ENCODE measurements at regions not wholly inside any gene's neighbourhood (a gene's known extent, or its start where the extent isn't known, plus 50 kb on each side); places are given as distances from the start of the nearest gene placed in this dataset.

DNA sequence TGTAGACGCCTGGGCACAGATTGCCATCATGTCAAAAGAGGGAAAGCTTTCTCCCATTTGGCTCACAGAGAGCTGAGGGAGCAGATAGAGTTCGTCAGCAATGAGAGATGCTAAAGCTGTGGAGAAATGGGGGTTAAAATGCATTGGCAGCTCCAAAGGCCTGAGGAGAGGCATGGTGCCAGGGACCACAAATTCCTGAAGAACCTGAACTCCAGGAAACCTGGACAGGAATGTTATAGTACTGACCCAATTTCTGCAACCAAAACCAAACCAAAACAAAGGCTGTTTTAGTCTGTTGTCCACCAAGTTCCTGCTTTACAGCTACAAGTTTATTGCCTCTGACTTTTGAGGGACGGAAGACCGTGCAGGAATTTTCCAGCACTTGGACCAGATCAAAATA is 575.7 kb downstream of the REEP3 start:
- no peak overlapping the region for H2AK5ac ChIP-seq (ENCODE audit: low read depth, low read length)
- H2AFZ ChIP-seq (ENCODE audit: low read length) = no peak overlapping the region
- no peak overlapping the region for H3K23ac ChIP-seq (ENCODE audit: low read depth, low read length, poor library complexity)
- no peak overlapping the region for H4K91ac ChIP-seq (ENCODE audit: low read depth, low read length, poor library complexity)
- H3K18ac ChIP-seq (ENCODE audit: low read length) = no peak overlapping the region
- no peaks in the 10 kb centered on the region for H3K4me1 ChIP-seq (ENCODE audit: control insufficient read depth in 2 of 2, insufficient read depth in 1 of 2, low read depth in 1 of 2, low read length in 2 of 2)
- no peak overlapping the region for H2BK120ac ChIP-seq (ENCODE audit: low read depth, low read length)
- H2BK12ac ChIP-seq (ENCODE audit: low read length) = no peak overlapping the region
- H3K27ac ChIP-seq (replicated peaks; ENCODE audit: low read length) = no peak overlapping the region
- H3K36me3 ChIP-seq (replicated peaks in 1 of 2; ENCODE audit: control insufficient read depth in 2 of 2, insufficient read depth in 2 of 2, low read length in 2 of 2) = no peaks in the 10 kb centered on the region
- H3K4me2 ChIP-seq (ENCODE audit: insufficient read depth, low read length, poor library complexity, severe bottlenecking) = no peak overlapping the region
- no peaks in the 10 kb centered on the region for H3K79me1 ChIP-seq (ENCODE audit: low read depth, low read length)
- no peaks in the 10 kb centered on the region for H3K27me3 ChIP-seq (ENCODE audit: control insufficient read depth in 3 of 3, insufficient read depth in 3 of 3, low read depth in 1 of 3, low read length in 3 of 3)
- no peak for DNase-seq (ENCODE audit: low spot score)
- no peaks in the 10 kb centered on the region for H3K9me3 ChIP-seq (replicated peaks in 1 of 2; ENCODE audit: control insufficient read depth in 2 of 2, insufficient read depth in 1 of 2, low read depth in 1 of 2, low read length in 2 of 2)
- no peak overlapping the region for H3K4ac ChIP-seq (ENCODE audit: low read length)
- H3K9ac ChIP-seq (ENCODE audit: low read depth, low read length, poor library complexity) = no peak overlapping the region
- H2BK15ac ChIP-seq (ENCODE audit: low read length) = no peak overlapping the region
- WGBS, 2 donors (ENCODE audit: extremely low coverage in 2 of 2, insufficient read length in 2 of 2, insufficient replicate concordance in 1 of 2) = no CpG with 5 or more reads among the region's 4 CpGs
- H2BK5ac ChIP-seq (ENCODE audit: low read length) = no peak overlapping the region
- no peak overlapping the region for H3K4me3 ChIP-seq (ENCODE audit: low read length in 2 of 2)
- H4K8ac ChIP-seq (ENCODE audit: low read depth, low read length) = no peak overlapping the region
- no peak overlapping the region for H3K14ac ChIP-seq (ENCODE audit: low read length)

GRCh38 chr10:64097391-64098122 is 576.4 kb downstream of the REEP3 start:
- Histone ChIP-seq H3K4me1 (ENCODE audit: control insufficient read depth in 2 of 2, insufficient read depth in 1 of 2, low read depth in 1 of 2, low read length in 2 of 2) (no peaks in the 10 kb centered on the region), H3K4me3 (ENCODE audit: low read length in 2 of 2) (no peak overlapping the region), H3K18ac (ENCODE audit: low read length) (no peak overlapping the region), H2BK5ac (ENCODE audit: low read length) (no peak overlapping the region), H3K27ac (replicated peaks; ENCODE audit: low read length) (no peak overlapping the region), H3K36me3 (replicated peaks in 1 of 2; ENCODE audit: control insufficient read depth in 2 of 2, insufficient read depth in 2 of 2, low read length in 2 of 2) (no peaks in the 10 kb centered on the region), H2AFZ (ENCODE audit: low read length) (no peak overlapping the region), H2AK5ac (ENCODE audit: low read depth, low read length) (no peak overlapping the region), H3K14ac (ENCODE audit: low read length) (no peak overlapping the region), H4K91ac (ENCODE audit: low read depth, low read length, poor library complexity) (no peak overlapping the region), H3K79me1 (ENCODE audit: low read depth, low read length) (no peaks in the 10 kb centered on the region), H2BK12ac (ENCODE audit: low read length) (no peak overlapping the region), H3K4me2 (ENCODE audit: insufficient read depth, low read length, poor library complexity, severe bottlenecking) (no peak overlapping the region), H3K27me3 (ENCODE audit: control insufficient read depth in 3 of 3, insufficient read depth in 3 of 3, low read depth in 1 of 3, low read length in 3 of 3) (no peaks in the 10 kb centered on the region), H2BK120ac (ENCODE audit: low read depth, low read length) (no peak overlapping the region), H3K4ac (ENCODE audit: low read length) (no peak overlapping the region), H3K9me3 (replicated peaks in 1 of 2; ENCODE audit: control insufficient read depth in 2 of 2, insufficient read depth in 1 of 2, low read depth in 1 of 2, low read length in 2 of 2) (no peaks in the 10 kb centered on the region), H3K9ac (ENCODE audit: low read depth, low read length, poor library complexity) (no peak overlapping the region), H4K8ac (ENCODE audit: low read depth, low read length) (no peak overlapping the region), H3K23ac (ENCODE audit: low read depth, low read length, poor library complexity) (no peak overlapping the region), H2BK15ac (ENCODE audit: low read length) (no peak overlapping the region)
- no peak for DNase-seq (ENCODE audit: low spot score)
- WGBS, 2 donors (ENCODE audit: extremely low coverage in 2 of 2, insufficient read length in 2 of 2, insufficient replicate concordance in 1 of 2) = no CpG with 5 or more reads among the region's 9 CpGs

DNA sequence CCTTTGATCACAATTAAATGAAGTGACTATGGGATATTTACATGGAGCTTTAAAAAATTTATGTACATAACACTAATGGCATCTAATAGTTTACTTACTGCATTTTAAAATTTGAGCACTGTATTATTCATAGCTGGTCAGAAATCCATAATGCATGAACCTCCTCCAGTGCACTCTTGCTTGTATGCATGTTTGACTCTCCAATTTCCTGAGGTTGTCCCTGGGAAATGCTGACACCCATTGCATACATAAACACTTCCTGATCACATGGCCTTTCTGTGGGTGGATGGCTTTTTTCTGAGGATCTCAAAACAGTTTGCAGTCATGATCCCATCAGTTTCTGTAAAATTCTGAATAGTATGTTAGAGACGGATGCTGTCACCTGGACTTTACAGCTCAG is 577.8 kb downstream of the REEP3 start:
- H3K9ac ChIP-seq (ENCODE audit: low read depth, low read length, poor library complexity) = no peak overlapping the region
- no peak overlapping the region for H2BK12ac ChIP-seq (ENCODE audit: low read length)
- no peak overlapping the region for H4K91ac ChIP-seq (ENCODE audit: low read depth, low read length, poor library complexity)
- no peak overlapping the region for H3K18ac ChIP-seq (ENCODE audit: low read length)
- H3K79me1 ChIP-seq (ENCODE audit: low read depth, low read length) = no peaks in the 10 kb centered on the region
- H3K9me3 ChIP-seq (replicated peaks in 1 of 2; ENCODE audit: control insufficient read depth in 2 of 2, insufficient read depth in 1 of 2, low read depth in 1 of 2, low read length in 2 of 2) = no peaks in the 10 kb centered on the region
- no peak overlapping the region for H2BK15ac ChIP-seq (ENCODE audit: low read length)
- H2BK120ac ChIP-seq (ENCODE audit: low read depth, low read length) = no peak overlapping the region
- WGBS, 2 donors (ENCODE audit: extremely low coverage in 2 of 2, insufficient read length in 2 of 2, insufficient replicate concordance in 1 of 2) = no CpG with 5 or more reads among the region's 1 CpG
- H2BK5ac ChIP-seq (ENCODE audit: low read length) = no peak overlapping the region
- no peak overlapping the region for H2AK5ac ChIP-seq (ENCODE audit: low read depth, low read length)
- H3K4me2 ChIP-seq (ENCODE audit: insufficient read depth, low read length, poor library complexity, severe bottlenecking) = no peak overlapping the region
- DNase-seq (ENCODE audit: low spot score) = no peak
- no peak overlapping the region for H2AFZ ChIP-seq (ENCODE audit: low read length)
- no peaks in the 10 kb centered on the region for H3K36me3 ChIP-seq (replicated peaks in 1 of 2; ENCODE audit: control insufficient read depth in 2 of 2, insufficient read depth in 2 of 2, low read length in 2 of 2)
- H3K27ac ChIP-seq (replicated peaks; ENCODE audit: low read length) = no peak overlapping the region
- H3K4me3 ChIP-seq (ENCODE audit: low read length in 2 of 2) = no peak overlapping the region
- H3K23ac ChIP-seq (ENCODE audit: low read depth, low read length, poor library complexity) = no peak overlapping the region
- no peak overlapping the region for H3K14ac ChIP-seq (ENCODE audit: low read length)
- H4K8ac ChIP-seq (ENCODE audit: low read depth, low read length) = no peak overlapping the region
- H3K27me3 ChIP-seq (ENCODE audit: control insufficient read depth in 3 of 3, insufficient read depth in 3 of 3, low read depth in 1 of 3, low read length in 3 of 3) = no peaks in the 10 kb centered on the region
- H3K4me1 ChIP-seq (ENCODE audit: control insufficient read depth in 2 of 2, insufficient read depth in 1 of 2, low read depth in 1 of 2, low read length in 2 of 2) = no peaks in the 10 kb centered on the region
- H3K4ac ChIP-seq (ENCODE audit: low read length) = no peak overlapping the region

DNA sequence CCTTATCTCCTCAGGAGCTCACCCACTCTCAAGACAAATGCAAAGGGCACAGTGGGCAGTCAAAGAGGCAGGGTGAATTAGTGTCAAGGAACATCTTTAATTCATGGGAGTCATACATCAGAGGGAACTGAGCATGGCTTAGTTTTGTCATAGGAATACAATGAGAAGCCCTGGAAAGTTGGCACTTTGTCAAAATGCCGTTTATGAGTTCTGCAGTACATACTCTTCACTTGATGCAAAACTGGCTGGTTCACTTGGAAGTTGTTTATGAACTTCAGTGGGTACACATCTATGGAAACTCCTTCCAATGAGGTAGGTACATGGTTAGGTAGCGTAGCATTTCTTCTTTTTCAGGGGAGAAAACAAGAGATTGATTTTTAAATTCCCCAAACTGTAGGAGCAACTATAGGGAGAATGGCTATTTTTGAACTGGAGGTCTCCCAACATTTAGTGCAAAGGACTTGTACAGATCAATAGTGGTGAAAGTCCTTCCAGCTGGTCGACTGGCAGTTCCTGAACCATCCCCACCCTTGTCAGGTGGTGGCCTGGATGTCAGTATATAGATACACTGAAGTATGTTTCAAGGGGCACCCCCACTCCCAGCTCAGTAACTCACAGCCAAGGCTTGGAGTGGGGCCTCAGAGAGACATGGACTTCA is 580.5 kb downstream of the REEP3 start:
- H2BK5ac ChIP-seq (ENCODE audit: low read length) = no peak overlapping the region
- no peak overlapping the region for H3K23ac ChIP-seq (ENCODE audit: low read depth, low read length, poor library complexity)
- no CpG with 5 or more reads among the region's 3 CpGs for WGBS, 2 donors (ENCODE audit: extremely low coverage in 2 of 2, insufficient read length in 2 of 2, insufficient replicate concordance in 1 of 2)
- H2AFZ ChIP-seq (ENCODE audit: low read length) = no peak overlapping the region
- no peaks in the 10 kb centered on the region for H3K36me3 ChIP-seq (replicated peaks in 1 of 2; ENCODE audit: control insufficient read depth in 2 of 2, insufficient read depth in 2 of 2, low read length in 2 of 2)
- no peak overlapping the region for H3K4me3 ChIP-seq (ENCODE audit: low read length in 2 of 2)
- H3K27me3 ChIP-seq (ENCODE audit: control insufficient read depth in 3 of 3, insufficient read depth in 3 of 3, low read depth in 1 of 3, low read length in 3 of 3) = no peaks in the 10 kb centered on the region
- no peaks in the 10 kb centered on the region for H3K4me1 ChIP-seq (ENCODE audit: control insufficient read depth in 2 of 2, insufficient read depth in 1 of 2, low read depth in 1 of 2, low read length in 2 of 2)
- no peaks in the 10 kb centered on the region for H3K9me3 ChIP-seq (replicated peaks in 1 of 2; ENCODE audit: control insufficient read depth in 2 of 2, insufficient read depth in 1 of 2, low read depth in 1 of 2, low read length in 2 of 2)
- H4K8ac ChIP-seq (ENCODE audit: low read depth, low read length) = no peak overlapping the region
- no peak overlapping the region for H2BK15ac ChIP-seq (ENCODE audit: low read length)
- no peak overlapping the region for H2BK120ac ChIP-seq (ENCODE audit: low read depth, low read length)
- no peak overlapping the region for H3K27ac ChIP-seq (replicated peaks; ENCODE audit: low read length)
- no peak for DNase-seq (ENCODE audit: low spot score)
- no peak overlapping the region for H3K4me2 ChIP-seq (ENCODE audit: insufficient read depth, low read length, poor library complexity, severe bottlenecking)
- no peak overlapping the region for H3K9ac ChIP-seq (ENCODE audit: low read depth, low read length, poor library complexity)
- no peak overlapping the region for H3K4ac ChIP-seq (ENCODE audit: low read length)
- no peak overlapping the region for H3K14ac ChIP-seq (ENCODE audit: low read length)
- no peak overlapping the region for H2AK5ac ChIP-seq (ENCODE audit: low read depth, low read length)
- H2BK12ac ChIP-seq (ENCODE audit: low read length) = no peak overlapping the region
- H3K79me1 ChIP-seq (ENCODE audit: low read depth, low read length) = no peaks in the 10 kb centered on the region
- H3K18ac ChIP-seq (ENCODE audit: low read length) = no peak overlapping the region
- H4K91ac ChIP-seq (ENCODE audit: low read depth, low read length, poor library complexity) = no peak overlapping the region

Measured in neuronal stem cell (in vitro differentiated cells).